Endothelial cell of umbilical vein (primary cell): ENCODE measurements at regions not wholly inside any gene's neighbourhood (a gene's known extent, or its start where the extent isn't known, plus 50 kb on each side); places are given as distances from the start of the nearest gene placed in this dataset.

Experiments used
- BruUV-seq: library from RNA; stranded (reverse); fragments of 400-500 nt; replicated peaks from 2 replicates; lab custom pipeline; 2021; lab: Mats Ljungman, UMichigan
- CTCF ChIA-PET: fragments of 300-600, 350-600 bp; sonication (Branson Sonifier 250); formaldehyde crosslinking; loops from one replicate; lab custom pipeline; 2021; ENCODE audit warnings: antibody characterized with exemption, inconsistent platforms; lab: Charles Lee
- POLR2A ChIA-PET: fragments of 300-600, 350-600 bp; sonication (Branson Sonifier 250); formaldehyde crosslinking; loops from one replicate; lab custom pipeline; 2021; ENCODE audit warnings: antibody characterized with exemption, inconsistent platforms; lab: Charles Lee
- DNase-seq: peaks from one replicate; pipeline ENCODE4 v3.0.0-alpha.2; 2011; ENCODE audit warnings: low read depth, low spot score
- FAIRE-seq: peaks from 2 replicates; lab custom pipeline; 2011; peaks lifted over from hg19 to GRCh38; lab: Jason Lieb, UNC
- H2AFZ ChIP-seq: 2 replicates; pipeline ENCODE4 v1.6.0; 2012; ENCODE audit warnings: low read depth, low read length, control low read depth, inconsistent platforms
- H3K27ac ChIP-seq: 2 replicates; pipeline ENCODE4 v1.5.1; 2011; ENCODE audit warnings: low read depth, mild to moderate bottlenecking, control low read depth, low read length, moderate library complexity; ENCODE audit not compliant: insufficient read depth
- H3K27me3 ChIP-seq, 2 experiments: 2 replicates each; pipeline versions ENCODE4 v1.6.0 to v1.6.1; 2011; ENCODE audit warnings: low read length in 2 of 2, mixed read lengths in 1 of 2; ENCODE audit not compliant: control insufficient read depth in 2 of 2, insufficient read depth in 2 of 2
- H3K36me3 ChIP-seq, 2 experiments: 2 replicates in 1 of 2; 3 replicates in 1 of 2; pipeline ENCODE4 v1.5.1; 2011; ENCODE audit warnings: low read length in 2 of 2, mild to moderate bottlenecking in 1 of 2, moderate library complexity in 1 of 2; ENCODE audit not compliant: control insufficient read depth in 2 of 2, insufficient read depth in 2 of 2; ENCODE audit errors: extremely low read depth in 1 of 2
- H3K4me1 ChIP-seq: 3 replicates; pipeline ENCODE4 v1.5.1; 2011; ENCODE audit warnings: mild to moderate bottlenecking, low read length; ENCODE audit not compliant: control insufficient read depth, insufficient read depth; ENCODE audit errors: extremely low read depth
- H3K4me2 ChIP-seq: 2 replicates; pipeline ENCODE4 v1.6.1; 2011; ENCODE audit warnings: low read length, control low read depth, mixed read lengths; ENCODE audit not compliant: insufficient read depth
- H3K4me3 ChIP-seq, 3 experiments: fragments of 200-600 bp in 1 of 3; sonication (generic), shearing (Covaris generic) in 1 of 3; replicated peaks in 1 of 3; 2 replicates each; pipeline ENCODE4 v1.5.1; 2011 to 2016; ENCODE audit warnings: control low read depth in 3 of 3, low read length in 3 of 3, mild to moderate bottlenecking in 2 of 3, inconsistent platforms in 1 of 3, low read depth in 1 of 3, moderate library complexity in 1 of 3; ENCODE audit not compliant: insufficient read depth in 1 of 3
- H3K79me2 ChIP-seq: 2 replicates; pipeline ENCODE4 v1.6.0; 2012; ENCODE audit warnings: low read length, inconsistent platforms; ENCODE audit not compliant: control insufficient read depth, insufficient read depth
- H3K9ac ChIP-seq: replicated peaks from 2 replicates; pipeline ENCODE3; 2011; ENCODE audit warnings: low read length, control low read depth; ENCODE audit not compliant: insufficient read depth; ENCODE audit errors: extremely low read depth
- H3K9me1 ChIP-seq: replicated peaks from 3 replicates; pipeline ENCODE4 v1.6.0; 2011; ENCODE audit warnings: mild to moderate bottlenecking, low read length; ENCODE audit not compliant: control insufficient read depth, insufficient read depth; ENCODE audit errors: extremely low read depth
- H3K9me3 ChIP-seq: replicated peaks from 2 replicates; pipeline ENCODE4 v1.5.1; 2012; ENCODE audit warnings: low read length, inconsistent platforms; ENCODE audit not compliant: control insufficient read depth, insufficient read depth
- H4K20me1 ChIP-seq: replicated peaks from 2 replicates; pipeline ENCODE3; 2011; ENCODE audit warnings: mild to moderate bottlenecking, low read length; ENCODE audit not compliant: control insufficient read depth, insufficient read depth; ENCODE audit errors: extremely low read depth
- EZH2 ChIP-seq: IDR thresholded peaks from 2 replicates; pipeline ENCODE4 v1.6.1; 2012; ENCODE audit warnings: borderline replicate concordance, low read depth, mild to moderate bottlenecking, moderate library complexity, low read length, inconsistent platforms; ENCODE audit not compliant: severe bottlenecking
- FOS ChIP-seq: IDR thresholded peaks from 2 replicates; pipeline ENCODE4 v1.6.1; 2011; ENCODE audit warnings: mild to moderate bottlenecking, low read length, moderate library complexity, borderline replicate concordance; ENCODE audit not compliant: insufficient read depth
- GATA2 ChIP-seq: IDR thresholded peaks from 2 replicates; pipeline ENCODE4 v1.7.0; 2011; ENCODE audit warnings: low read depth, mild to moderate bottlenecking, moderate library complexity, mixed read lengths, low read length; ENCODE audit not compliant: insufficient read length, insufficient read depth
- JUN ChIP-seq: IDR thresholded peaks from 2 replicates; pipeline ENCODE4 v1.6.1; 2011; ENCODE audit warnings: borderline replicate concordance, low read depth; ENCODE audit not compliant: insufficient read length, insufficient read depth
- MYC ChIP-seq: IDR thresholded peaks from one replicate; pipeline ENCODE4 v1.6.1; 2011; ENCODE audit warnings: mild to moderate bottlenecking, low read depth, low read length
- POLR2A ChIP-seq: IDR thresholded peaks from 2 replicates; pipeline ENCODE4 v1.6.1; 2012; ENCODE audit warnings: low read depth, mild to moderate bottlenecking, control low read depth, low read length
- POLR2AphosphoS5 ChIP-seq: IDR thresholded peaks from 2 replicates; pipeline ENCODE4 v1.6.1; 2012; ENCODE audit warnings: low read depth, mild to moderate bottlenecking, control low read depth, low read length, moderate library complexity; ENCODE audit not compliant: insufficient read depth
- dilution Hi-C: fragments of 300-500 bp; cut with MboI; formaldehyde crosslinking; loops from one replicate; pipeline ENCODE4 v1.15.0; 2019; ENCODE audit warnings: low sequenced_read_pairs; ENCODE audit not compliant: extremely low pct_ligation_motif_present
- intact Hi-C: fragments of 100-400 bp; cut with micrococcal nuclease; formaldehyde crosslinking; loops from one replicate; pipeline ENCODE4 v1.10.0; 2022
- TF ChIP-seq, protein P1 (sequence below), 2 donors: IDR thresholded peaks; 1 replicate in 1 of 2; 2 replicates in 1 of 2; pipeline ENCODE4 v1.5.1; 2011; ENCODE audit warnings: low read length in 2 of 2, mild to moderate bottlenecking in 2 of 2, moderate library complexity in 2 of 2, control low read depth in 1 of 2, inconsistent platforms in 1 of 2, low read depth in 1 of 2; ENCODE audit not compliant: insufficient read depth in 1 of 2; ENCODE audit errors: extremely low read depth in 1 of 2
- TF ChIP-seq, protein P2 (sequence below): IDR thresholded peaks from 2 replicates; pipeline ENCODE4 v1.6.1; 2011; ENCODE audit not compliant: insufficient read depth, insufficient read length

DNA sequence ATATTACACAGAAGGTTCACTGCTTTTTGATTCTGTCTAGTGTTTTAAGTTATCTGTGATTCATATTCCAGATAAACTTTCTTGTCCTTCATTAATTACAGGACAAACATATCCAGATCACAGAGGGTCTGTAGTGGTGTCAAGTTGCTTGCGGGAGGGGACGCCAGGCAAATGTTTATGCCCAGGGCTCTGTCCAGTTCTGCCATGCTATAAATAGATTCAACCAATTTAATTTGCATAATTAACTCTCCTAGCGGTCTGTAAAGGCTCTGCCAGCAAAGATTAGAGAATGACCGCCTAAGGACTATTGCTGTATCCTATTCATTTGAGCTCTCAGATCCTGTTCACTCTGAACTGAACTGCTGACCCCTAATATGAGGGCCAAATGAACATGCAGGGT is 59.7 kb upstream of the TRPC4 start:
- no peaks in the 10 kb centered on the region for H3K36me3 ChIP-seq
- no peaks in the 10 kb centered on the region for H3K4me1 ChIP-seq
- no peak overlapping the region for H3K4me3 ChIP-seq
- intact Hi-C loops (no loop called here), dilution Hi-C loops (no loop called here)
- no peaks in the 10 kb centered on the region for H3K9me1 ChIP-seq
- no peaks in the 10 kb centered on the region for H3K9me3 ChIP-seq
- H3K9ac ChIP-seq: no peak overlapping the region
- H3K27ac ChIP-seq: no peak overlapping the region
- ChIA-PET POLR2A (no interaction called here), CTCF (no interaction called here)
- BruUV-seq: no TSS peak
- DNase-seq (no peak), FAIRE-seq (no peak)
- TF ChIP-seq, protein P1, sequence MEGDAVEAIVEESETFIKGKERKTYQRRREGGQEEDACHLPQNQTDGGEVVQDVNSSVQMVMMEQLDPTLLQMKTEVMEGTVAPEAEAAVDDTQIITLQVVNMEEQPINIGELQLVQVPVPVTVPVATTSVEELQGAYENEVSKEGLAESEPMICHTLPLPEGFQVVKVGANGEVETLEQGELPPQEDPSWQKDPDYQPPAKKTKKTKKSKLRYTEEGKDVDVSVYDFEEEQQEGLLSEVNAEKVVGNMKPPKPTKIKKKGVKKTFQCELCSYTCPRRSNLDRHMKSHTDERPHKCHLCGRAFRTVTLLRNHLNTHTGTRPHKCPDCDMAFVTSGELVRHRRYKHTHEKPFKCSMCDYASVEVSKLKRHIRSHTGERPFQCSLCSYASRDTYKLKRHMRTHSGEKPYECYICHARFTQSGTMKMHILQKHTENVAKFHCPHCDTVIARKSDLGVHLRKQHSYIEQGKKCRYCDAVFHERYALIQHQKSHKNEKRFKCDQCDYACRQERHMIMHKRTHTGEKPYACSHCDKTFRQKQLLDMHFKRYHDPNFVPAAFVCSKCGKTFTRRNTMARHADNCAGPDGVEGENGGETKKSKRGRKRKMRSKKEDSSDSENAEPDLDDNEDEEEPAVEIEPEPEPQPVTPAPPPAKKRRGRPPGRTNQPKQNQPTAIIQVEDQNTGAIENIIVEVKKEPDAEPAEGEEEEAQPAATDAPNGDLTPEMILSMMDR (IDR thresholded peaks at IDR 0.05; ENCODE audit: extremely low read depth in 1 of 2, insufficient read depth in 1 of 2, low read depth in 1 of 2, low read length in 2 of 2): no peak
- TF ChIP-seq EZH2 (no peak), GATA2 (no peak), FOS (no peak)
- TF ChIP-seq, protein P2, sequence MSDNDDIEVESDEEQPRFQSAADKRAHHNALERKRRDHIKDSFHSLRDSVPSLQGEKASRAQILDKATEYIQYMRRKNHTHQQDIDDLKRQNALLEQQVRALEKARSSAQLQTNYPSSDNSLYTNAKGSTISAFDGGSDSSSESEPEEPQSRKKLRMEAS: no peak
- no peaks in the 10 kb centered on the region for H4K20me1 ChIP-seq
- no peak overlapping the region for H3K4me2 ChIP-seq
- no peak overlapping the region for H2AFZ ChIP-seq
- peaks cover 4 to 20% of the 10 kb centered on the region in 2 experiments for H3K27me3 ChIP-seq
- H3K79me2 ChIP-seq: no peaks in the 10 kb centered on the region

DNA sequence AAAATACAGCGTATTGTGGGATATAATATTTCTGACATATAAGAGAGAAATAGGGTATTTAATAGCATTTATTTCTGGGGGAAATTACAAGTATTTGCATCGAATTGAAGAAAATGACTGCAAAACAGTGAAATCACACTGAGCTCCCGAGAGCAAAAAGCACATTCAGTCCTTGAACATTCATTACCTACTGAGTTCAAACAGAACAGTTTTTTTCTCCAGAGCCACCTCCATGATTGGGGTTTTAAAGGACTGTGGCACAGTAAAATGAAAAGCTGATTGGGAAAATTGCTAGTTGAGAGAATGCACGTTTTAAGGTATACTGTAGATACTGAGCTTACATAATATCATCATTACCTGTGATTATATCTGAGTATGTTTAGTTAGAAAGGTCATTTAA is 58.0 kb upstream of the TRPC4 start:
- no peak overlapping the region for H2AFZ ChIP-seq
- H3K79me2 ChIP-seq: no peaks in the 10 kb centered on the region
- FAIRE-seq: no peak
- no peak overlapping the region for H3K9ac ChIP-seq
- no peak overlapping the region for H3K4me2 ChIP-seq
- no peaks in the 10 kb centered on the region for H3K36me3 ChIP-seq
- H3K27me3 ChIP-seq: peaks cover 4 to 20% of the 10 kb centered on the region in 2 experiments
- no peaks in the 10 kb centered on the region for H4K20me1 ChIP-seq
- POLR2A ChIA-PET: no interaction called here
- no peaks in the 10 kb centered on the region for H3K9me1 ChIP-seq
- H3K4me1 ChIP-seq: no peaks in the 10 kb centered on the region
- CTCF ChIA-PET: interaction anchor here (1.1 to 1.7 kb wide), 4 partner anchors 10 to 654 kb away, joined by 3 to 4 read pairs (median 4); no protein-coding TSS in a partner anchor
- H3K27ac ChIP-seq: no peak overlapping the region
- no peak for TF ChIP-seq FOS
- TF ChIP-seq, protein P2: no peak
- TF ChIP-seq GATA2: no peak
- TF ChIP-seq EZH2: no peak
- no peak for TF ChIP-seq JUN
- TF ChIP-seq MYC: no peak
- no peak for TF ChIP-seq POLR2AphosphoS5
- TF ChIP-seq, protein P1 (IDR thresholded peaks at IDR 0.05; ENCODE audit: extremely low read depth in 1 of 2, insufficient read depth in 1 of 2, low read depth in 1 of 2, low read length in 2 of 2): no peak
- no peak for TF ChIP-seq POLR2A
- no peak overlapping the region for H3K4me3 ChIP-seq
- dilution Hi-C loops: no loop called here
- BruUV-seq: no TSS peak
- intact Hi-C loops: no loop called here
- DNase-seq: no peak
- H3K9me3 ChIP-seq: no peaks in the 10 kb centered on the region
